ENCODE measurements at regions not wholly inside any gene's neighbourhood (a gene's known extent, or its start where the extent isn't known, plus 50 kb on each side); places are given as distances from the start of the nearest gene placed in this dataset.

GRCh38 chr4:65738134-65738533 is 67.8 kb upstream of the EPHA5 start:
- H3K9me2 ChIP-seq (replicated peaks; ENCODE audit: control insufficient read depth, low read length), result no peaks in the 10 kb centered on the region
- no peaks in the 10 kb centered on the region for H3K9me3 ChIP-seq (ENCODE audit: control insufficient read depth, insufficient read depth, low read length)
- no peaks in the 10 kb centered on the region for H4K20me1 ChIP-seq (ENCODE audit: control insufficient read depth, insufficient read depth, low read depth, low read length)
- no peaks in the 10 kb centered on the region for H3F3A ChIP-seq (ENCODE audit: control insufficient read depth, insufficient read depth)
- no peaks in the 10 kb centered on the region for H3K27me3 ChIP-seq (ENCODE audit: control insufficient read depth, low read length)
- no peak overlapping the region for H3K4me3 ChIP-seq (ENCODE audit: low read length)
- no peak overlapping the region for H3K4me2 ChIP-seq (ENCODE audit: low read length)
- no peaks in the 10 kb centered on the region for H3K4me1 ChIP-seq (ENCODE audit: control insufficient read depth, low read length)
- no peak for TF ChIP-seq EZH2phosphoT487 (IDR thresholded peaks at IDR 0.05; ENCODE audit: borderline replicate concordance, low read length)
- TF ChIP-seq, protein P1, sequence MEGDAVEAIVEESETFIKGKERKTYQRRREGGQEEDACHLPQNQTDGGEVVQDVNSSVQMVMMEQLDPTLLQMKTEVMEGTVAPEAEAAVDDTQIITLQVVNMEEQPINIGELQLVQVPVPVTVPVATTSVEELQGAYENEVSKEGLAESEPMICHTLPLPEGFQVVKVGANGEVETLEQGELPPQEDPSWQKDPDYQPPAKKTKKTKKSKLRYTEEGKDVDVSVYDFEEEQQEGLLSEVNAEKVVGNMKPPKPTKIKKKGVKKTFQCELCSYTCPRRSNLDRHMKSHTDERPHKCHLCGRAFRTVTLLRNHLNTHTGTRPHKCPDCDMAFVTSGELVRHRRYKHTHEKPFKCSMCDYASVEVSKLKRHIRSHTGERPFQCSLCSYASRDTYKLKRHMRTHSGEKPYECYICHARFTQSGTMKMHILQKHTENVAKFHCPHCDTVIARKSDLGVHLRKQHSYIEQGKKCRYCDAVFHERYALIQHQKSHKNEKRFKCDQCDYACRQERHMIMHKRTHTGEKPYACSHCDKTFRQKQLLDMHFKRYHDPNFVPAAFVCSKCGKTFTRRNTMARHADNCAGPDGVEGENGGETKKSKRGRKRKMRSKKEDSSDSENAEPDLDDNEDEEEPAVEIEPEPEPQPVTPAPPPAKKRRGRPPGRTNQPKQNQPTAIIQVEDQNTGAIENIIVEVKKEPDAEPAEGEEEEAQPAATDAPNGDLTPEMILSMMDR (IDR thresholded peaks at IDR 0.05; ENCODE audit: low read depth, low read length, poor library complexity, severe bottlenecking), result no peak
- H3K36me3 ChIP-seq (ENCODE audit: control insufficient read depth, low read length), result no peaks in the 10 kb centered on the region
- no peak overlapping the region for H3K27ac ChIP-seq (ENCODE audit: low read depth, low read length)
- H3K79me2 ChIP-seq (ENCODE audit: control insufficient read depth, low read length), result no peaks in the 10 kb centered on the region

GRCh38 chr4:65737672-65738071 is 67.4 kb upstream of the EPHA5 start:
- Histone ChIP-seq H3K27ac (ENCODE audit: low read depth, low read length) (no peak overlapping the region), H3K79me2 (ENCODE audit: control insufficient read depth, low read length) (no peaks in the 10 kb centered on the region), H3F3A (ENCODE audit: control insufficient read depth, insufficient read depth) (no peaks in the 10 kb centered on the region), H3K4me3 (ENCODE audit: low read length) (no peak overlapping the region), H3K9me2 (replicated peaks; ENCODE audit: control insufficient read depth, low read length) (no peaks in the 10 kb centered on the region), H3K27me3 (ENCODE audit: control insufficient read depth, low read length) (no peaks in the 10 kb centered on the region), H3K4me1 (ENCODE audit: control insufficient read depth, low read length) (no peaks in the 10 kb centered on the region), H3K4me2 (ENCODE audit: low read length) (no peak overlapping the region), H4K20me1 (ENCODE audit: control insufficient read depth, insufficient read depth, low read depth, low read length) (no peaks in the 10 kb centered on the region), H3K36me3 (ENCODE audit: control insufficient read depth, low read length) (no peaks in the 10 kb centered on the region), H3K9me3 (ENCODE audit: control insufficient read depth, insufficient read depth, low read length) (no peaks in the 10 kb centered on the region)
- TF ChIP-seq EZH2phosphoT487 (IDR thresholded peaks at IDR 0.05; ENCODE audit: borderline replicate concordance, low read length), result no peak
- TF ChIP-seq, protein P1 (IDR thresholded peaks at IDR 0.05; ENCODE audit: low read depth, low read length, poor library complexity, severe bottlenecking), result no peak

DNA sequence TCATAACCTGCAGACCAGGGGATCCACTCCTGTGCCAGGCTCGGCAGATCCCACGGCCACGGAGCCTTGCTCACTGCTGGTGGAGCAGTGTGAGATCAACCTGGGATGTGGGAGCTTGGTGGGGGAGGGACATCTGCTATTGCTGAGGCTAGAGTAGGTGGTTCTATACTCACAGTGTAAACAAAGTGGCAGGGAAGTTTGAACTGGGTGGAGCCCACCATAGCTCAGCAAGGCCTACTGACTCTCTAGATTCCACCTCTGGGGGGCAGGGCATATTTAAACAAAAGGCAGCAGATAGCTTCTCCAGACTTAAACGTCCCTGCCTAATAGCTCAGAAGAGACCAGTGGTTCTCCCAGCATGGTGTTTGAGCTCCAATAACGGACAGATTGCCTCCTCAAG is 54.7 kb upstream of the EPHA5 start:
- Histone ChIP-seq H3K27ac (ENCODE audit: low read depth, low read length) (no peak overlapping the region), H3K36me3 (ENCODE audit: control insufficient read depth, low read length) (no peaks in the 10 kb centered on the region)
- no peak for TF ChIP-seq EZH2phosphoT487 (IDR thresholded peaks at IDR 0.05; ENCODE audit: borderline replicate concordance, low read length)
- TF ChIP-seq, protein P1 (IDR thresholded peaks at IDR 0.05; ENCODE audit: low read depth, low read length, poor library complexity, severe bottlenecking), result no peak

More for the DNA sequence above, 54.7 kb upstream of the EPHA5 start:
- no peak overlapping the region for H3K4me2 ChIP-seq (ENCODE audit: low read length)
- H3K27me3 ChIP-seq (ENCODE audit: control insufficient read depth, low read length), result no peaks in the 10 kb centered on the region
- no peaks in the 10 kb centered on the region for H3K9me2 ChIP-seq (replicated peaks; ENCODE audit: control insufficient read depth, low read length)
- no peaks in the 10 kb centered on the region for H3K9me3 ChIP-seq (ENCODE audit: control insufficient read depth, insufficient read depth, low read length)
- H3K4me1 ChIP-seq (ENCODE audit: control insufficient read depth, low read length), result no peaks in the 10 kb centered on the region
- H4K20me1 ChIP-seq (ENCODE audit: control insufficient read depth, insufficient read depth, low read depth, low read length), result no peaks in the 10 kb centered on the region
- H3K4me3 ChIP-seq (ENCODE audit: low read length), result no peak overlapping the region
- no peaks in the 10 kb centered on the region for H3F3A ChIP-seq (ENCODE audit: control insufficient read depth, insufficient read depth)
- H3K79me2 ChIP-seq (ENCODE audit: control insufficient read depth, low read length), result no peaks in the 10 kb centered on the region
